HepG2 (cell line): ENCODE measurements at regions not wholly inside any gene's neighbourhood (a gene's known extent, or its start where the extent isn't known, plus 50 kb on each side); places are given as distances from the start of the nearest gene placed in this dataset.

Experiments used
- ARID3A ChIP-seq: IDR thresholded peaks from 2 replicates; pipeline ENCODE4 v1.6.1; 2012; ENCODE audit warnings: low read depth, low read length, improper control_type of control experiment
- ELF3 ChIP-seq: IDR thresholded peaks from 2 replicates; pipeline ENCODE4 v1.6.1; 2016; ENCODE audit warnings: missing genetic modification reagents, missing compliant biosample characterization
- KDM6A ChIP-seq: IDR thresholded peaks from 2 replicates; pipeline ENCODE4 v1.6.1; 2016; ENCODE audit warnings: low read depth
- MAZ ChIP-seq, 2 experiments: sonication (generic) in 1 of 2; formaldehyde crosslinking in 1 of 2; IDR thresholded peaks; 2 replicates each; pipeline versions ENCODE4 v1.5.0 to v1.6.1; 2012 to 2020; ENCODE audit warnings: low read depth in 2 of 2, mild to moderate bottlenecking in 2 of 2, borderline replicate concordance in 1 of 2, improper control_type of control experiment in 1 of 2, low read length in 1 of 2, missing genetic modification reagents in 1 of 2, moderate library complexity in 1 of 2
- MXD4 ChIP-seq: IDR thresholded peaks from 2 replicates; pipeline ENCODE4 v1.6.1; 2016; ENCODE audit warnings: mild to moderate bottlenecking, missing biosample characterization, missing genetic modification reagents
- PAXIP1 ChIP-seq: sonication (generic); formaldehyde crosslinking; conservative IDR thresholded peaks from 2 replicates; pipeline ENCODE4 v1.4.0; 2020; ENCODE audit warnings: mild to moderate bottlenecking, missing genetic modification reagents, moderate library complexity
- PITX1 ChIP-seq: sonication (generic); formaldehyde crosslinking; IDR thresholded peaks from 2 replicates; pipeline ENCODE4 v1.5.1; 2020; ENCODE audit warnings: mild to moderate bottlenecking, missing genetic modification reagents
- XBP1 ChIP-seq: sonication (generic); formaldehyde crosslinking; IDR thresholded peaks from 2 replicates; pipeline ENCODE4 v1.5.0; 2020; ENCODE audit warnings: missing genetic modification reagents
- ZBTB44 ChIP-seq: sonication (generic); formaldehyde crosslinking; IDR thresholded peaks from 2 replicates; pipeline ENCODE4 v1.4.0; 2020; ENCODE audit warnings: missing genetic modification reagents
- ZFP37 ChIP-seq: sonication (generic); formaldehyde crosslinking; IDR thresholded peaks from 2 replicates; pipeline ENCODE4 v1.4.0; 2020; ENCODE audit warnings: missing genetic modification reagents, borderline replicate concordance
- ZFP91 ChIP-seq: sonication (generic); formaldehyde crosslinking; IDR thresholded peaks from 2 replicates; pipeline ENCODE4 v1.9.0; 2022; ENCODE audit warnings: missing genetic modification reagents, mild to moderate bottlenecking, borderline replicate concordance
- ZNF543 ChIP-seq: sonication (generic); formaldehyde crosslinking; IDR thresholded peaks from 2 replicates; pipeline ENCODE4 v1.4.0; 2020; ENCODE audit warnings: mild to moderate bottlenecking, missing genetic modification reagents
- ZNF552 ChIP-seq: sonication (generic); formaldehyde crosslinking; IDR thresholded peaks from 2 replicates; pipeline ENCODE4 v1.9.0; 2022; ENCODE audit warnings: missing genetic modification reagents, mild to moderate bottlenecking, borderline replicate concordance
- ZNF670 ChIP-seq: sonication (generic); formaldehyde crosslinking; IDR thresholded peaks from 2 replicates; pipeline ENCODE4 v1.8.0; 2022; ENCODE audit warnings: mild to moderate bottlenecking, missing genetic modification reagents, borderline replicate concordance
- ZNF773 ChIP-seq: sonication (generic); formaldehyde crosslinking; IDR thresholded peaks from 2 replicates; pipeline ENCODE4 v1.4.0; 2020; ENCODE audit warnings: missing genetic modification reagents, borderline replicate concordance
- ZNF781 ChIP-seq: sonication (generic); formaldehyde crosslinking; IDR thresholded peaks from 2 replicates; pipeline ENCODE4 v1.5.1; 2020; ENCODE audit warnings: borderline replicate concordance, mild to moderate bottlenecking, missing genetic modification reagents; ENCODE audit errors: not compliant biosample characterization
- ZSCAN31 ChIP-seq: sonication (generic); formaldehyde crosslinking; IDR thresholded peaks from 2 replicates; pipeline ENCODE4 v1.5.0; 2020; ENCODE audit warnings: low read depth, mild to moderate bottlenecking, missing genetic modification reagents

- TF ChIP-seq MAZ (IDR thresholded peaks at IDR 0.05; ENCODE audit: borderline replicate concordance, low read depth, low read length) (no peak), MAZ (CRISPR knock-in tag; IDR thresholded peaks at IDR 0.05; ENCODE audit: low read depth) (peak; percentile 62; the same call in 1 of the 2 replicates), ZFP91 (peak; percentile 54; the same call in 1 of the 2 replicates), ZNF670 (CRISPR knock-in tag) (no peak), MXD4 (CRISPR knock-in tag) (0 out of 2 replicates have a peak, but pooled peaks have one; percentile 28), ZFP37 (CRISPR knock-in tag) (no peak), ZNF552 (CRISPR knock-in tag) (no peak), PAXIP1 (CRISPR knock-in tag) (peak; percentile 85), KDM6A (CRISPR knock-in tag) (peak; percentile 68; the same call in 1 of the 2 replicates), ARID3A (no peak), ELF3 (peak; percentile 88), XBP1 (no peak), ZBTB44 (no peak), ZSCAN31 (CRISPR knock-in tag) (no peak), ZNF543 (CRISPR knock-in tag) (no peak), PITX1 (CRISPR knock-in tag) (0 out of 2 replicates have a peak, but pooled peaks have one; percentile 17), ZNF781 (CRISPR knock-in tag) (no peak), ZNF773 (CRISPR knock-in tag) (no peak)
These were observed 213.5 kb upstream of the SLC38A2 start (continued) for GRCh38 chr12:46585854-46586621.
